HepG2 (cell line): ENCODE measurements at regions not wholly inside any gene's neighbourhood (a gene's known extent, or its start where the extent isn't known, plus 50 kb on each side); places are given as distances from the start of the nearest gene placed in this dataset.

Experiments
- HCFC1 ChIP-seq: fragments of 150-350 bp; IDR thresholded peaks from 2 replicates; pipeline ENCODE4 v1.6.1; 2014; ENCODE audit warnings: low read depth, low read length
- HNRNPH1 ChIP-seq: fragments of 200-400 bp; formaldehyde crosslinking; optimal IDR thresholded peaks from 2 replicates; pipeline ENCODE3; 2017; ENCODE audit warnings: mild to moderate bottlenecking, low read depth, low read length
- KDM5B ChIP-seq: sonication (generic); formaldehyde crosslinking; IDR thresholded peaks from 2 replicates; pipeline ENCODE4 v1.4.0; 2020; ENCODE audit warnings: missing genetic modification reagents, mild to moderate bottlenecking, borderline replicate concordance
- PHF8 ChIP-seq: sonication (generic); formaldehyde crosslinking; IDR thresholded peaks from 2 replicates; pipeline ENCODE4 v1.5.0; 2020; ENCODE audit warnings: missing genetic modification reagents
- ZNF263 ChIP-seq: sonication (generic); formaldehyde crosslinking; IDR thresholded peaks from 2 replicates; pipeline ENCODE4 v1.4.0; 2020; ENCODE audit warnings: missing genetic modification reagents
- TF ChIP-seq, protein P1 (sequence below): IDR thresholded peaks from 2 replicates; pipeline ENCODE4 v1.6.1; 2012; ENCODE audit warnings: low read depth, low read length, improper control_type of control experiment

- no peak for TF ChIP-seq HNRNPH1
- no peak for TF ChIP-seq KDM5B (CRISPR knock-in tag)
- TF ChIP-seq, protein P1, sequence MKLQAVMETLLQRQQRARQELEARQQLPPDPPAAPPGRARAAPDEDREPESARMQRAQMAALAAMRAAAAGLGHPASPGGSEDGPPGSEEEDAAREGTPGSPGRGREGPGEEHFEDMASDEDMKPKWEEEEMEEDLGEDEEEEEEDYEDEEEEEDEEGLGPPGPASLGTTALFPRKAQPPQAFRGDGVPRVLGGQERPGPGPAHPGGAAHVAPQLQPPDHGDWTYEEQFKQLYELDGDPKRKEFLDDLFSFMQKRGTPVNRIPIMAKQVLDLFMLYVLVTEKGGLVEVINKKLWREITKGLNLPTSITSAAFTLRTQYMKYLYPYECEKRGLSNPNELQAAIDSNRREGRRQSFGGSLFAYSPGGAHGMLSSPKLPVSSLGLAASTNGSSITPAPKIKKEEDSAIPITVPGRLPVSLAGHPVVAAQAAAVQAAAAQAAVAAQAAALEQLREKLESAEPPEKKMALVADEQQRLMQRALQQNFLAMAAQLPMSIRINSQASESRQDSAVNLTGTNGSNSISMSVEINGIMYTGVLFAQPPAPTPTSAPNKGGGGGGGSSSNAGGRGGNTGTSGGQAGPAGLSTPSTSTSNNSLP = no peak
- TF ChIP-seq PHF8 (CRISPR knock-in tag) = no peak
- TF ChIP-seq HCFC1 = no peak
- no peak for TF ChIP-seq ZNF263 (CRISPR knock-in tag)
These were observed 421.4 kb upstream of the TCF4 start for GRCh38 chr18:56009411-56009810.
